ENCODE measurements at regions not wholly inside any gene's neighbourhood (a gene's known extent, or its start where the extent isn't known, plus 50 kb on each side); places are given as distances from the start of the nearest gene placed in this dataset.

DNA sequence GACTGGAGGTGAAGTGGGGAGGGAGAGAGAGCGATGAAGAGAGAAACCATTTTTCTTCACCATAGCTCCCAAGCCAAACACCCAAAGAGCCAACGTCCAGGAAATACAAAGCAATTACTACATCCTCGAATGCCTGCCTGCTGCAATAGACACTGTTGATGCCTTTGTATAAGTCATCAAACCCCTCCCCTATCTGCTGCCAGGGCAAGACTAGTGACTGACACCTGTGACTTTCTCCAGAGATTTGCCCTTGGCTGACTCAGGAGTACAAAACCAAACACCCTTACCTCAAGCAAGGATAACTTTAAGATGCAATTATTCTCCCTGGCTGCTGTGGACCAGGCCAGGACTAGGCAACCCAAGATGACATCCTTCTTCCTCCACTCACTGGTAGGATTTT lies 81.8 kb upstream of the RASA1 start:
- Histone ChIP-seq H3K9me3 (no peaks in the 10 kb centered on the region), H3K27ac (replicated peaks in 1 of 4) (no peak overlapping the region), H3K4me1 (no peaks in the 10 kb centered on the region), H3K4me3 (no peak overlapping the region), H3K27me3 (no peaks in the 10 kb centered on the region), H3K36me3 (no peaks in the 10 kb centered on the region)
- TF ChIP-seq POLR2A (IDR thresholded peaks at IDR 0.05; ENCODE audit: low read depth) (no peak), POLR2AphosphoS5 (IDR thresholded peaks at IDR 0.05) (no peak), EP300 (IDR thresholded peaks at IDR 0.05) (no peak)
- TF ChIP-seq, protein P1, sequence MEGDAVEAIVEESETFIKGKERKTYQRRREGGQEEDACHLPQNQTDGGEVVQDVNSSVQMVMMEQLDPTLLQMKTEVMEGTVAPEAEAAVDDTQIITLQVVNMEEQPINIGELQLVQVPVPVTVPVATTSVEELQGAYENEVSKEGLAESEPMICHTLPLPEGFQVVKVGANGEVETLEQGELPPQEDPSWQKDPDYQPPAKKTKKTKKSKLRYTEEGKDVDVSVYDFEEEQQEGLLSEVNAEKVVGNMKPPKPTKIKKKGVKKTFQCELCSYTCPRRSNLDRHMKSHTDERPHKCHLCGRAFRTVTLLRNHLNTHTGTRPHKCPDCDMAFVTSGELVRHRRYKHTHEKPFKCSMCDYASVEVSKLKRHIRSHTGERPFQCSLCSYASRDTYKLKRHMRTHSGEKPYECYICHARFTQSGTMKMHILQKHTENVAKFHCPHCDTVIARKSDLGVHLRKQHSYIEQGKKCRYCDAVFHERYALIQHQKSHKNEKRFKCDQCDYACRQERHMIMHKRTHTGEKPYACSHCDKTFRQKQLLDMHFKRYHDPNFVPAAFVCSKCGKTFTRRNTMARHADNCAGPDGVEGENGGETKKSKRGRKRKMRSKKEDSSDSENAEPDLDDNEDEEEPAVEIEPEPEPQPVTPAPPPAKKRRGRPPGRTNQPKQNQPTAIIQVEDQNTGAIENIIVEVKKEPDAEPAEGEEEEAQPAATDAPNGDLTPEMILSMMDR (IDR thresholded peaks at IDR 0.05) = no peak
- 37% methylated on average over 3 of the region's 3 CpGs for WGBS
- DNase-seq (ENCODE audit: extremely low spot score) = no peak
- intact Hi-C loops (cut with DNase I) = no loop called here

DNA sequence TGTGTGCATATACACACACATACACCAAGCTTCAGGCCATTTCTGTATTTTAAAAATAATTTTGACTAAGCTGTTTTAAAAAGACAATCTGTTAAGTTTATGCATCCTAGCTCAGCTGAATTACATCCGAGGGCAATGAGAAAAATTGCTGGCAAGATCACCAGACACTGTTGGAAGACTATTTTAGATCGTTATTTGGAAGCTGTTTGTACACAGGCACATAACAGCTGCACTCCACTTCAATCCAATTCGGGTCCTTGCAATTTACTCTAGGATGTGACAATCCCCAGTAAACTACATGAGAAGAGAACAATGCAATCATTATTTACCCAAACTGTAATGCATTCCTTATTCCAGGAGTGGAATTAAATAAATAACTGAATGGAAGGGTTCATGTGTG lies 79.3 kb upstream of the RASA1 start:
- no peaks in the 10 kb centered on the region for H3K36me3 ChIP-seq
- no peaks in the 10 kb centered on the region for H3K9me3 ChIP-seq
- H3K27me3 ChIP-seq = no peaks in the 10 kb centered on the region
- no peak for TF ChIP-seq EP300 (IDR thresholded peaks at IDR 0.05)
- TF ChIP-seq, protein P1 (IDR thresholded peaks at IDR 0.05) = no peak
- no peak for TF ChIP-seq POLR2A (IDR thresholded peaks at IDR 0.05; ENCODE audit: low read depth)
- TF ChIP-seq POLR2AphosphoS5 (IDR thresholded peaks at IDR 0.05) = no peak
- 69% methylated on average over 3 of the region's 3 CpGs for WGBS
- H3K27ac ChIP-seq (replicated peaks in 1 of 4) = no peak overlapping the region
- intact Hi-C loops (cut with DNase I) = no loop called here
- DNase-seq (ENCODE audit: extremely low spot score) = no peak
- H3K4me1 ChIP-seq = no peaks in the 10 kb centered on the region
- no peak overlapping the region for H3K4me3 ChIP-seq

DNA sequence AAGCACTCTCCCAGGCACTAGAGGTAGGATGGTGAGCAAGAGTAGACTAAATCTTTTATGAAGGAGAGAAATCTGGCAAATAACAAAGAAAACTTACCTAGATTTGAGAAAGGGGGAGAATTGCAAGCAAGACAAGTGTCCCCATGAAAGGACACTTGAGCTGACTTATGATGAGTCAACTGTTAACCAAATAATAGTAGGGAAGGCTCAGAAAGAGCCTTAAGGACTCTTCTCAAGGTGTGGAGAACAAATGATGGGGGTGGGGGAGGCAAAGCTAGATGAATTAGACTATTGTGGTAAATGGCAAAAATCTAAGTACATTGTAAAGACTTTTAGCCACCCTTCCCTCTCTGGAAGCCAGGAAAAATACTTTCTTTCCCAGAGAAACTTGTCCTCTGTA lies 77.6 kb upstream of the RASA1 start:
- DNase-seq (ENCODE audit: extremely low spot score) = no peak
- H3K27ac ChIP-seq (replicated peaks in 1 of 4) = no peak overlapping the region
- H3K4me3 ChIP-seq = no peak overlapping the region
- H3K4me1 ChIP-seq = peaks cover 0 to under 1% (median 0%) of the 10 kb centered on the region in 4 donors
- no peaks in the 10 kb centered on the region for H3K9me3 ChIP-seq
- H3K36me3 ChIP-seq = no peaks in the 10 kb centered on the region
- intact Hi-C loops (cut with DNase I) = no loop called here
- H3K27me3 ChIP-seq = no peaks in the 10 kb centered on the region
- TF ChIP-seq EP300 (IDR thresholded peaks at IDR 0.05) = no peak
- TF ChIP-seq POLR2A (IDR thresholded peaks at IDR 0.05; ENCODE audit: low read depth) = no peak
- TF ChIP-seq, protein P1 (IDR thresholded peaks at IDR 0.05) = no peak
- TF ChIP-seq POLR2AphosphoS5 (IDR thresholded peaks at IDR 0.05) = no peak

DNA sequence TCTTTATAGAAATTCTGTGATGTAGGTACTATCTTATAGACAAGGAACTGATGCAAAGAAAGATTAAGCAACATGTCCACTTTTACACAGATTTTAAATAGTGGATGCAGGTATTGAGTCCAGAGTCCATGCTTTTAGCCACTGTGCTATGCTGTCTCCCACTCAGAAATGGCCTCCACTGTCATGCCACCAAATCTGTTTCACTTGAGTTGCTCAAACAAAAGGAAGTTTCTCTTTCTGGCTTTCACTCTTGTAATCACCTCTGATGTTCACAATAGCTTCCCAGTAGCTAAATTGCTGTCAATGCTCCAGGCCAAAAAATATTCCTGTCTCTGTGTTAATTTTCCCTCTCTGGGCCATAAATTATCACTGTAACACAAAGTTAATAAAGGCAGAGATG lies 77.0 kb upstream of the RASA1 start:
- Histone ChIP-seq H3K4me1 (peaks cover 0 to 3% (median 0%) of the 10 kb centered on the region in 4 donors), H3K4me3 (no peak overlapping the region), H3K27ac (replicated peaks in 1 of 4) (no peak overlapping the region), H3K36me3 (no peaks in the 10 kb centered on the region), H3K27me3 (no peaks in the 10 kb centered on the region), H3K9me3 (no peaks in the 10 kb centered on the region)
- intact Hi-C loops (cut with DNase I) = no loop called here
- TF ChIP-seq EP300 (IDR thresholded peaks at IDR 0.05) = no peak
- no peak for TF ChIP-seq POLR2A (IDR thresholded peaks at IDR 0.05; ENCODE audit: low read depth)
- no peak for TF ChIP-seq POLR2AphosphoS5 (IDR thresholded peaks at IDR 0.05)
- TF ChIP-seq, protein P1 (IDR thresholded peaks at IDR 0.05) = no peak
- no peak for DNase-seq (ENCODE audit: extremely low spot score)

DNA sequence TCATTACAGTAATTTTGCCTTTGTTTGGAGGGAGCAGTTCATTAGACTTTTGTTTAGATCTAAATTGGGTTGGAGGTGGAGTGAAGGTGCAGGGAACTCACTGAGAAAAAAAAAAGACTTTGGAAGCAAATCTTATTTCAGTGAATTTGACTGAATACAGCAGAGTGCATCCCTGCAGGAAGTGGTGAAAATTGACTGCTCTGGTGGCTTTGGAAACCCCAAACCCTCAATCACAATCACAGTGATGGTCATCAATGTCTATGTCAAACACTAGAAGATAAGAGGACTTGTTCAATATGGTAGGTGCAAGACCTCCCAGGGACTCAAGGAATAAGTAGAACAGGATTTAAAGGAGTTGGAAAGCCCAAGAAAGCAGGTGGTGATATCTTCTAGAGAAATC lies 76.0 kb upstream of the RASA1 start:
- no peaks in the 10 kb centered on the region for H3K9me3 ChIP-seq
- intact Hi-C loops (cut with DNase I) = no loop called here
- H3K4me3 ChIP-seq = no peak overlapping the region
- H3K36me3 ChIP-seq = no peaks in the 10 kb centered on the region
- H3K4me1 ChIP-seq = peaks cover 0 to 3% (median 0%) of the 10 kb centered on the region in 4 donors
- no peaks in the 10 kb centered on the region for H3K27me3 ChIP-seq
- no peak for DNase-seq (ENCODE audit: extremely low spot score)
- TF ChIP-seq POLR2AphosphoS5 (IDR thresholded peaks at IDR 0.05) (no peak), POLR2A (IDR thresholded peaks at IDR 0.05; ENCODE audit: low read depth) (no peak), EP300 (IDR thresholded peaks at IDR 0.05) (no peak)
- TF ChIP-seq, protein P1 (IDR thresholded peaks at IDR 0.05) = no peak
- no peak overlapping the region for H3K27ac ChIP-seq (replicated peaks in 1 of 4)

Measured in esophagus muscularis mucosa (tissue), 4 donors.